Cardiac muscle cell (in vitro differentiated cells and primary cell): ENCODE measurements at regions not wholly inside any gene's neighbourhood (a gene's known extent, or its start where the extent isn't known, plus 50 kb on each side); places are given as distances from the start of the nearest gene placed in this dataset.
"Not testable (repeated sequence)": the region's sequence is repeated elsewhere in the genome, so short reads cannot be mapped to it uniquely, and the experiment has no call there.

Source experiments
- DNase-seq, 2 donors: peaks; one replicate each; pipeline versions ENCODE4 v3.0.0 to v3.0.0-alpha.2; 2010 to 2017; ENCODE audit warnings: low read depth in 1 of 2, low spot score in 1 of 2
- H3K27ac ChIP-seq: fragments of 200-600 bp; sonication (generic); 2 replicates; pipeline ENCODE4 v1.5.1; 2016
- H3K27me3 ChIP-seq: fragments of 200-600 bp; sonication (generic); 2 replicates; pipeline ENCODE4 v1.6.0; 2016; ENCODE audit warnings: control low read depth
- H3K36me3 ChIP-seq: fragments of 200-600 bp; sonication (generic); 2 replicates; pipeline ENCODE4 v1.5.1; 2016; ENCODE audit warnings: control low read depth
- H3K4me1 ChIP-seq: fragments of 200-600 bp; sonication (generic); 2 replicates; pipeline ENCODE4 v1.8.1; 2017; ENCODE audit warnings: low read depth, mild to moderate bottlenecking, mixed run types
- H3K4me3 ChIP-seq: fragments of 200-600 bp; sonication (generic); 2 replicates; pipeline ENCODE4 v1.5.1; 2016; ENCODE audit warnings: mild to moderate bottlenecking
- H3K9me3 ChIP-seq: fragments of 200-600 bp; sonication (generic); 2 replicates; pipeline ENCODE4 v1.5.1; 2017; ENCODE audit warnings: low read depth, mild to moderate bottlenecking, control low read depth
- CTCF ChIP-seq: IDR thresholded peaks from 2 replicates; pipeline ENCODE4 v1.5.1; 2012; ENCODE audit warnings: low read depth, mild to moderate bottlenecking, low read length

GRCh38 chr4:18691431-18692200, 670.1 kb upstream of the LCORL start:
- no peak for TF ChIP-seq CTCF
- Histone ChIP-seq H3K4me3 (no peak overlapping the region), H3K4me1 (peaks cover 7% of the 10 kb centered on the region), H3K27me3 (no peaks in the 10 kb centered on the region), H3K27ac (no peak overlapping the region), H3K36me3 (no peaks in the 10 kb centered on the region), H3K9me3 (no peaks in the 10 kb centered on the region)
- peak in 1 of 2 donors; percentile 10 for DNase-seq

DNA sequence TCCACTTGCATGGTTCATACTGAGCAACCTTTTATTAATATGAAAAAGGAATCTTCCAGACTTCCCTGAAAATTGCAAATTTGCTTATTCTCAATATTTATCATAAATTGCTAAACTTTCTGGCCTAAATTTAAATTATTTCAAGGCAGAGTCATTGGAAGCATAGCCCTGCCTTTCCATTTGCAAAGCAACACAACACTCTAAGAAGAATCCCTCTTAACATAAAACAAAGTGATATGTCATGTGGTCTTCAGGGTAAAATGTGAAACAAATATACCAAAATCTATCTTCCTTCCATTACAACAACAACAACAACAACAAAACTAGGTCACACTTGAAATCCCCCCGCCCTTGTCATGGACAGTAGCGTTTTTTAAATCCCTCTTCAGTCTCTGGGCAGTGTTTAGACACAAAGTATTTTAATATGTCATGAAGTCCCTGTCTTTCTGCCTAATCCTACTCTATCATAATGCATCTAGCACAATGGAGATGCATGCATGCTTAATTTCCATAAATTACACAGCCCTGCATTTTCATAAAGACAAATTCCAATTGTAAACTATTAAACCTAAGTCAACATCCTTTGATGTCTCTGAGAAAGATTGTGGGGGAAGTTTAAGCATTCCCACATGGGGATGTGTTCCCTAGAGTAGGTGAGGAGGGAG, 668.9 kb upstream of the LCORL start:
- no peak for DNase-seq
- H3K9me3 ChIP-seq = no peaks in the 10 kb centered on the region
- no peak overlapping the region for H3K4me3 ChIP-seq
- no peaks in the 10 kb centered on the region for H3K27me3 ChIP-seq
- H3K4me1 ChIP-seq = peaks cover 8% of the 10 kb centered on the region
- no peak for TF ChIP-seq CTCF
- no peaks in the 10 kb centered on the region for H3K36me3 ChIP-seq
- H3K27ac ChIP-seq = no peak overlapping the region

GRCh38 chr4:18689308-18690115, 668.0 kb upstream of the LCORL start:
- DNase-seq = peak; percentile 69 to 77
- no peak overlapping the region for H3K4me3 ChIP-seq
- H3K36me3 ChIP-seq = no peaks in the 10 kb centered on the region
- H3K4me1 ChIP-seq = peaks cover 8% of the 10 kb centered on the region
- no peaks in the 10 kb centered on the region for H3K9me3 ChIP-seq
- peak; percentile 81 for TF ChIP-seq CTCF
- no peaks in the 10 kb centered on the region for H3K27me3 ChIP-seq
- no peak overlapping the region for H3K27ac ChIP-seq

- not testable (repeated sequence) for H3K9me3 ChIP-seq, DNase-seq, H3K4me1 ChIP-seq, H3K27ac ChIP-seq, H3K4me3 ChIP-seq, H3K27me3 ChIP-seq, H3K36me3 ChIP-seq
Observed at GRCh38 chr4:18688351-18688750, 666.8 kb upstream of the LCORL start.

- no peak for DNase-seq
- Histone ChIP-seq H3K9me3 (no peaks in the 10 kb centered on the region), H3K4me3 (no peak overlapping the region), H3K4me1 (peaks cover 8% of the 10 kb centered on the region), H3K27ac (no peak overlapping the region), H3K36me3 (no peaks in the 10 kb centered on the region), H3K27me3 (no peaks in the 10 kb centered on the region)
- TF ChIP-seq CTCF = no peak
Observed at GRCh38 chr4:18686338-18687037, 664.9 kb upstream of the LCORL start.
